ENCODE measurements at regions not wholly inside any gene's neighbourhood (a gene's known extent, or its start where the extent isn't known, plus 50 kb on each side); places are given as distances from the start of the nearest gene placed in this dataset.

GRCh38 chr16:65469116-65469515, 347.3 kb upstream of the CDH11 start:
- Histone ChIP-seq H3K36me3 (ENCODE audit: control insufficient read depth, insufficient read depth, low read length) (no peaks in the 10 kb centered on the region), H3K27ac (ENCODE audit: insufficient read depth, low read length, poor library complexity, severe bottlenecking) (no peak overlapping the region), H3K4me3 (ENCODE audit: insufficient read depth, low read depth, low read length, poor library complexity, severe bottlenecking) (no peak overlapping the region), H3K4me1 (ENCODE audit: control insufficient read depth, insufficient read depth, low read length, poor library complexity, severe bottlenecking) (no peaks in the 10 kb centered on the region), H3K27me3 (replicated peaks; ENCODE audit: control insufficient read depth, insufficient read depth, low read length, poor library complexity, severe bottlenecking) (no peaks in the 10 kb centered on the region), H3K9me3 (ENCODE audit: control insufficient read depth, low read length) (no peaks in the 10 kb centered on the region)
- no peak for DNase-seq

GRCh38 chr16:65468133-65468532, 346.3 kb upstream of the CDH11 start:
- H3K27me3 ChIP-seq (replicated peaks; ENCODE audit: control insufficient read depth, insufficient read depth, low read length, poor library complexity, severe bottlenecking): no peaks in the 10 kb centered on the region
- no peaks in the 10 kb centered on the region for H3K9me3 ChIP-seq (ENCODE audit: control insufficient read depth, low read length)
- DNase-seq: no peak
- H3K27ac ChIP-seq (ENCODE audit: insufficient read depth, low read length, poor library complexity, severe bottlenecking): no peak overlapping the region
- no peaks in the 10 kb centered on the region for H3K4me1 ChIP-seq (ENCODE audit: control insufficient read depth, insufficient read depth, low read length, poor library complexity, severe bottlenecking)
- no peak overlapping the region for H3K4me3 ChIP-seq (ENCODE audit: insufficient read depth, low read depth, low read length, poor library complexity, severe bottlenecking)
- no peaks in the 10 kb centered on the region for H3K36me3 ChIP-seq (ENCODE audit: control insufficient read depth, insufficient read depth, low read length)

GRCh38 chr16:65463652-65464260, 341.9 kb upstream of the CDH11 start:
- Histone ChIP-seq H3K36me3 (ENCODE audit: control insufficient read depth, insufficient read depth, low read length) (no peaks in the 10 kb centered on the region), H3K4me3 (ENCODE audit: insufficient read depth, low read depth, low read length, poor library complexity, severe bottlenecking) (no peak overlapping the region), H3K27ac (ENCODE audit: insufficient read depth, low read length, poor library complexity, severe bottlenecking) (no peak overlapping the region), H3K9me3 (ENCODE audit: control insufficient read depth, low read length) (no peaks in the 10 kb centered on the region), H3K4me1 (ENCODE audit: control insufficient read depth, insufficient read depth, low read length, poor library complexity, severe bottlenecking) (no peaks in the 10 kb centered on the region), H3K27me3 (replicated peaks; ENCODE audit: control insufficient read depth, insufficient read depth, low read length, poor library complexity, severe bottlenecking) (no peaks in the 10 kb centered on the region)
- no peak for DNase-seq

GRCh38 chr16:65457084-65457483, 335.2 kb upstream of the CDH11 start:
- no peak overlapping the region for H3K27ac ChIP-seq (ENCODE audit: insufficient read depth, low read length, poor library complexity, severe bottlenecking)
- no peaks in the 10 kb centered on the region for H3K27me3 ChIP-seq (replicated peaks; ENCODE audit: control insufficient read depth, insufficient read depth, low read length, poor library complexity, severe bottlenecking)
- DNase-seq: no peak
- H3K4me1 ChIP-seq (ENCODE audit: control insufficient read depth, insufficient read depth, low read length, poor library complexity, severe bottlenecking): no peaks in the 10 kb centered on the region
- no peaks in the 10 kb centered on the region for H3K36me3 ChIP-seq (ENCODE audit: control insufficient read depth, insufficient read depth, low read length)
- no peak overlapping the region for H3K4me3 ChIP-seq (ENCODE audit: insufficient read depth, low read depth, low read length, poor library complexity, severe bottlenecking)
- no peaks in the 10 kb centered on the region for H3K9me3 ChIP-seq (ENCODE audit: control insufficient read depth, low read length)

GRCh38 chr16:65455761-65456160, 333.9 kb upstream of the CDH11 start:
- DNase-seq: no peak
- H3K27ac ChIP-seq (ENCODE audit: insufficient read depth, low read length, poor library complexity, severe bottlenecking): no peak overlapping the region
- H3K4me1 ChIP-seq (ENCODE audit: control insufficient read depth, insufficient read depth, low read length, poor library complexity, severe bottlenecking): no peaks in the 10 kb centered on the region
- no peaks in the 10 kb centered on the region for H3K27me3 ChIP-seq (replicated peaks; ENCODE audit: control insufficient read depth, insufficient read depth, low read length, poor library complexity, severe bottlenecking)
- H3K4me3 ChIP-seq (ENCODE audit: insufficient read depth, low read depth, low read length, poor library complexity, severe bottlenecking): no peak overlapping the region
- no peaks in the 10 kb centered on the region for H3K36me3 ChIP-seq (ENCODE audit: control insufficient read depth, insufficient read depth, low read length)
- no peaks in the 10 kb centered on the region for H3K9me3 ChIP-seq (ENCODE audit: control insufficient read depth, low read length)

- no peaks in the 10 kb centered on the region for H3K9me3 ChIP-seq (ENCODE audit: control insufficient read depth, low read length)
- H3K27ac ChIP-seq (ENCODE audit: insufficient read depth, low read length, poor library complexity, severe bottlenecking): no peak overlapping the region
- DNase-seq: no peak
- H3K27me3 ChIP-seq (replicated peaks; ENCODE audit: control insufficient read depth, insufficient read depth, low read length, poor library complexity, severe bottlenecking): no peaks in the 10 kb centered on the region
- no peak overlapping the region for H3K4me3 ChIP-seq (ENCODE audit: insufficient read depth, low read depth, low read length, poor library complexity, severe bottlenecking)
- no peaks in the 10 kb centered on the region for H3K36me3 ChIP-seq (ENCODE audit: control insufficient read depth, insufficient read depth, low read length)
- no peaks in the 10 kb centered on the region for H3K4me1 ChIP-seq (ENCODE audit: control insufficient read depth, insufficient read depth, low read length, poor library complexity, severe bottlenecking)
These were observed 331.8 kb upstream of the CDH11 start for GRCh38 chr16:65453646-65454045.

GRCh38 chr16:65449526-65449925, 327.7 kb upstream of the CDH11 start:
- Histone ChIP-seq H3K27me3 (replicated peaks; ENCODE audit: control insufficient read depth, insufficient read depth, low read length, poor library complexity, severe bottlenecking) (no peaks in the 10 kb centered on the region), H3K27ac (ENCODE audit: insufficient read depth, low read length, poor library complexity, severe bottlenecking) (no peak overlapping the region), H3K4me3 (ENCODE audit: insufficient read depth, low read depth, low read length, poor library complexity, severe bottlenecking) (no peak overlapping the region), H3K9me3 (ENCODE audit: control insufficient read depth, low read length) (no peaks in the 10 kb centered on the region), H3K36me3 (ENCODE audit: control insufficient read depth, insufficient read depth, low read length) (no peaks in the 10 kb centered on the region), H3K4me1 (ENCODE audit: control insufficient read depth, insufficient read depth, low read length, poor library complexity, severe bottlenecking) (no peaks in the 10 kb centered on the region)
- no peak for DNase-seq

GRCh38 chr16:65446427-65446826, 324.6 kb upstream of the CDH11 start:
- Histone ChIP-seq H3K4me3 (ENCODE audit: insufficient read depth, low read depth, low read length, poor library complexity, severe bottlenecking) (no peak overlapping the region), H3K4me1 (ENCODE audit: control insufficient read depth, insufficient read depth, low read length, poor library complexity, severe bottlenecking) (no peaks in the 10 kb centered on the region), H3K36me3 (ENCODE audit: control insufficient read depth, insufficient read depth, low read length) (no peaks in the 10 kb centered on the region), H3K27ac (ENCODE audit: insufficient read depth, low read length, poor library complexity, severe bottlenecking) (no peak overlapping the region), H3K9me3 (ENCODE audit: control insufficient read depth, low read length) (no peaks in the 10 kb centered on the region), H3K27me3 (replicated peaks; ENCODE audit: control insufficient read depth, insufficient read depth, low read length, poor library complexity, severe bottlenecking) (no peaks in the 10 kb centered on the region)
- DNase-seq: no peak

GRCh38 chr16:65445313-65446260, 323.7 kb upstream of the CDH11 start:
- H3K9me3 ChIP-seq (ENCODE audit: control insufficient read depth, low read length): no peaks in the 10 kb centered on the region
- H3K27me3 ChIP-seq (replicated peaks; ENCODE audit: control insufficient read depth, insufficient read depth, low read length, poor library complexity, severe bottlenecking): no peaks in the 10 kb centered on the region
- no peak overlapping the region for H3K27ac ChIP-seq (ENCODE audit: insufficient read depth, low read length, poor library complexity, severe bottlenecking)
- no peaks in the 10 kb centered on the region for H3K36me3 ChIP-seq (ENCODE audit: control insufficient read depth, insufficient read depth, low read length)
- no peaks in the 10 kb centered on the region for H3K4me1 ChIP-seq (ENCODE audit: control insufficient read depth, insufficient read depth, low read length, poor library complexity, severe bottlenecking)
- no peak overlapping the region for H3K4me3 ChIP-seq (ENCODE audit: insufficient read depth, low read depth, low read length, poor library complexity, severe bottlenecking)
- DNase-seq: no peak

GRCh38 chr16:65441501-65441900, 319.6 kb upstream of the CDH11 start:
- no peaks in the 10 kb centered on the region for H3K27me3 ChIP-seq (replicated peaks; ENCODE audit: control insufficient read depth, insufficient read depth, low read length, poor library complexity, severe bottlenecking)
- no peak for DNase-seq
- no peaks in the 10 kb centered on the region for H3K9me3 ChIP-seq (ENCODE audit: control insufficient read depth, low read length)
- H3K36me3 ChIP-seq (ENCODE audit: control insufficient read depth, insufficient read depth, low read length): no peaks in the 10 kb centered on the region
- H3K4me1 ChIP-seq (ENCODE audit: control insufficient read depth, insufficient read depth, low read length, poor library complexity, severe bottlenecking): no peaks in the 10 kb centered on the region
- H3K4me3 ChIP-seq (ENCODE audit: insufficient read depth, low read depth, low read length, poor library complexity, severe bottlenecking): no peak overlapping the region
- H3K27ac ChIP-seq (ENCODE audit: insufficient read depth, low read length, poor library complexity, severe bottlenecking): no peak overlapping the region
